HUDEP-2 (cell line): ENCODE measurements at regions not wholly inside any gene's neighbourhood (a gene's known extent, or its start where the extent isn't known, plus 50 kb on each side); places are given as distances from the start of the nearest gene placed in this dataset.
"Not testable (repeated sequence)": the region's sequence is repeated elsewhere in the genome, so short reads cannot be mapped to it uniquely, and the experiment has no call there.

Experiments
- DNase-seq, 76 experiments: peaks; one replicate each; lab custom pipeline; 2025; ENCODE audit not compliant: unreplicated experiment in 76 of 76; lab: John Stamatoyannopoulos, UW

- DNase-seq = no peak
These were observed 2667.7 kb upstream of the PCDH20 start for GRCh38 chr13:64083396-64083795.

GRCh38 chr13:64078480-64078936 lies 2662.9 kb upstream of the PCDH20 start:
- no peak for DNase-seq

- no peak for DNase-seq
These were observed 2662.4 kb upstream of the PCDH20 start for GRCh38 chr13:64078025-64078424.

- not testable (repeated sequence) for DNase-seq
These were observed 2661.6 kb upstream of the PCDH20 start for GRCh38 chr13:64077132-64077835.

GRCh38 chr13:64075543-64076271 lies 2660.1 kb upstream of the PCDH20 start:
- DNase-seq = no peak

- DNase-seq = no peak
These were observed 2659.4 kb upstream of the PCDH20 start for GRCh38 chr13:64074971-64075474.

- no peak for DNase-seq
These were observed 2657.6 kb upstream of the PCDH20 start for GRCh38 chr13:64073203-64073602.

GRCh38 chr13:64071352-64071751 lies 2655.7 kb upstream of the PCDH20 start:
- no peak for DNase-seq

GRCh38 chr13:64069892-64070291 lies 2654.2 kb upstream of the PCDH20 start:
- no peak for DNase-seq

GRCh38 chr13:64066711-64067110 lies 2651.1 kb upstream of the PCDH20 start:
- no peak for DNase-seq

GRCh38 chr13:64061649-64062048 lies 2646.0 kb upstream of the PCDH20 start:
- DNase-seq = no peak

- DNase-seq = no peak
These were observed 2641.8 kb upstream of the PCDH20 start for GRCh38 chr13:64057372-64058020.

GRCh38 chr13:64054321-64054720 lies 2638.7 kb upstream of the PCDH20 start:
- no peak for DNase-seq

- peak in 7 of 76 experiments; percentile 4 to 39 (median 34) for DNase-seq
These were observed 2636.9 kb upstream of the PCDH20 start for GRCh38 chr13:64052521-64052920.

GRCh38 chr13:64051278-64051677 lies 2635.6 kb upstream of the PCDH20 start:
- DNase-seq = no peak

GRCh38 chr13:64041296-64041695 lies 2625.6 kb upstream of the PCDH20 start:
- DNase-seq = no peak

- no peak for DNase-seq
These were observed 2618.3 kb upstream of the PCDH20 start for GRCh38 chr13:64033921-64034320.

- no peak for DNase-seq
These were observed 2613.9 kb upstream of the PCDH20 start for GRCh38 chr13:64029343-64030093.

GRCh38 chr13:64028551-64028950 lies 2612.9 kb upstream of the PCDH20 start:
- DNase-seq = no peak

GRCh38 chr13:64020126-64020525 lies 2604.5 kb upstream of the PCDH20 start:
- no peak for DNase-seq

GRCh38 chr13:64007339-64007738 lies 2591.7 kb upstream of the PCDH20 start:
- no peak for DNase-seq
